GM13976 (cell line): ENCODE measurements at regions not wholly inside any gene's neighbourhood (a gene's known extent, or its start where the extent isn't known, plus 50 kb on each side); places are given as distances from the start of the nearest gene placed in this dataset.

ENCODE experiments used
- DNase-seq: peaks from one replicate; pipeline ENCODE4 v3.0.0; 2012; ENCODE audit warnings: low spot score
- in situ Hi-C: fragments of 300-500 bp; cut with MboI; formaldehyde crosslinking; loops from one replicate; pipeline ENCODE4 v1.12.0; 2022; ENCODE audit warnings: low sequenced_read_pairs, mixed read lengths, inconsistent platforms; ENCODE audit not compliant: unreplicated experiment
- TF ChIP-seq, protein P1 (sequence below): IDR thresholded peaks from 2 replicates; pipeline ENCODE4 v1.5.1; 2012; ENCODE audit warnings: borderline replicate concordance, mild to moderate bottlenecking; ENCODE audit not compliant: insufficient read depth; ENCODE audit errors: extremely low read depth, missing control alignments, control extremely low read depth

DNA sequence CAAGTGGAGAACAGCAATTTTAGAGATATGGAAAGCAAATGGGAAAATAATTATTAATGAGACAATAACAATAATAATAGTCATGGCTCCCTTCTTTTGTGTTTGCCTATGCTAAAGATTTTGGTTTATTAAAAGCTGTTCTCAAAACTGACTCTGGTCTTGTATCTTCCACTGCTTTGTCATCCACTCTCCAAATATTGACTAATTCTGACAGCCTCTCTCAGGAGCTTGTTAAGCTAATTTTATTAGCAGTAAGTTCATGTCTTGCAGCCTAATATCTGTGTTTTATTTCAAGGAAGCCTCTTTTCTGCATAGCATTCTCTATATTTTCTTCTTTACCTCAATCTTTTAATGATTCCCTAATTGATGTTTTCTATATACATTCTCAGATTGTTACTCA lies 1419.8 kb downstream of the ARAP2 start:
- DNase-seq = no peak
- TF ChIP-seq, protein P1, sequence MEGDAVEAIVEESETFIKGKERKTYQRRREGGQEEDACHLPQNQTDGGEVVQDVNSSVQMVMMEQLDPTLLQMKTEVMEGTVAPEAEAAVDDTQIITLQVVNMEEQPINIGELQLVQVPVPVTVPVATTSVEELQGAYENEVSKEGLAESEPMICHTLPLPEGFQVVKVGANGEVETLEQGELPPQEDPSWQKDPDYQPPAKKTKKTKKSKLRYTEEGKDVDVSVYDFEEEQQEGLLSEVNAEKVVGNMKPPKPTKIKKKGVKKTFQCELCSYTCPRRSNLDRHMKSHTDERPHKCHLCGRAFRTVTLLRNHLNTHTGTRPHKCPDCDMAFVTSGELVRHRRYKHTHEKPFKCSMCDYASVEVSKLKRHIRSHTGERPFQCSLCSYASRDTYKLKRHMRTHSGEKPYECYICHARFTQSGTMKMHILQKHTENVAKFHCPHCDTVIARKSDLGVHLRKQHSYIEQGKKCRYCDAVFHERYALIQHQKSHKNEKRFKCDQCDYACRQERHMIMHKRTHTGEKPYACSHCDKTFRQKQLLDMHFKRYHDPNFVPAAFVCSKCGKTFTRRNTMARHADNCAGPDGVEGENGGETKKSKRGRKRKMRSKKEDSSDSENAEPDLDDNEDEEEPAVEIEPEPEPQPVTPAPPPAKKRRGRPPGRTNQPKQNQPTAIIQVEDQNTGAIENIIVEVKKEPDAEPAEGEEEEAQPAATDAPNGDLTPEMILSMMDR = no peak
- in situ Hi-C loops = no loop called here

- in situ Hi-C loops = no loop called here
- DNase-seq = no peak
- TF ChIP-seq, protein P1 = no peak
These were observed 1417.7 kb downstream of the ARAP2 start for GRCh38 chr4:34826660-34827059.

GRCh38 chr4:34845926-34846325 lies 1398.4 kb downstream of the ARAP2 start:
- TF ChIP-seq, protein P1 = no peak
- in situ Hi-C loops = no loop called here
- DNase-seq = no peak

DNA sequence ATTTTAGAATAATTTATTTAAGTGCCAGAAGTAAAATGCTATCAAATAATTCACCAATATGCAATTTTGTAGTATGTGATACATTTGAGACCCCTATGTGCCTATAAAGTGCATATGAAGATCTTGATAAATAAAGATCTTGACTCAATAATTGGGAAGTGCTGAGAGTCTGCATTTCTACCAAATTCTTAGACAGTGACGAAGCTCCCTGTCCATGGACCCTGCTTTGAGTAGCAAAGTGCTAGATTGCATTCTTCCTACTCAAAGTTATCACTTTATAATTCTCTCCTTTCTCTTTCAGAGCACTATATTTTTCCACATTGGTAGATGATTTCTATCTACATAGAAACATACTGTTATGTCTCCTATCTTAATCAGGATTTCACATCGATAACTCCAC lies 1393.9 kb downstream of the ARAP2 start:
- in situ Hi-C loops = no loop called here
- TF ChIP-seq, protein P1 = no peak
- DNase-seq = no peak

DNA sequence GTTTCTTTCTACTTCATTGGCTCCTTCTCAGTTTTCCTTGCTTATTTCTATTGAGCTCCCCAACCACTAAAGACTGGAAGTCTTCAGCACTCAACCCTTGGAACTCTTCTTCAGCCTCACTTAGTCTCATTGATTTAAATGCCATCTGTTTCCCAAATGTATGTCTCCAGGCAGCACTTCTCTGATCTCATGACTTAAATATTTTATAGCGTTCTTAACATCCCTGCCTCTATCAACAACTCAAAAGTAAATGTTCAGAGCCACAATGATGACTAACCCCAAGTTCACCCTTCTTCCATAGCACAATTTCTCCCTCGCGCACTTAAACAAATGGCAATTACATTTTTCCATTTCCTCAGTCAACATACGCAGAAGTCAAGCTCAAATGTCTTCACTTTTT lies 1393.3 kb downstream of the ARAP2 start:
- TF ChIP-seq, protein P1 = no peak
- DNase-seq = no peak
- in situ Hi-C loops = no loop called here

- in situ Hi-C loops = no loop called here
- no peak for DNase-seq
- TF ChIP-seq, protein P1 = no peak
These were observed 1392.9 kb downstream of the ARAP2 start for GRCh38 chr4:34851411-34851810.

DNA sequence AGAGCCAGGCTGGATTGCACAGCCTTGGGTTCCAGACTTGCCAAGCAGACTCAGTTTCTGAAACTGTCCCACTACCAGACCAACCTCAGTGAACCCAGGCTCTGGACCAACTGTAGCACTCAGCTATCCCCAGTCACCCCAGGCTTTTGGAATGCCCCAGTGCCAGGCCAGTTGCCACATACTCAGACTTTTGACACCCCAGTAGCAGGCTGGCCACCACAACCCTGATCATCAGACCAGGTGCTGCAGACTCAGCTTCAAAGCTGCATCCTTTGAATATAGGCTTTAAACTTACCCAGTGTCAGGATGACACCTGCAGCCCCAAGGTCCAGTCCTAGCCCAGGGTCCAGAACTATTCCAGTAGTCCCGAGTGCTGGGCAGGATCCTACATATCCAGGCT lies 1389.9 kb downstream of the ARAP2 start:
- DNase-seq = no peak
- TF ChIP-seq, protein P1 = no peak
- in situ Hi-C loops = no loop called here
